ENCODE measurements at regions not wholly inside any gene's neighbourhood (a gene's known extent, or its start where the extent isn't known, plus 50 kb on each side); places are given as distances from the start of the nearest gene placed in this dataset.

GRCh38 chr10:126744571-126744970 is 74.1 kb upstream of the C10orf90 start:
- TF ChIP-seq EP300 (IDR thresholded peaks at IDR 0.05) (no peak), POLR2AphosphoS5 (IDR thresholded peaks at IDR 0.05) (no peak), POLR2A (IDR thresholded peaks at IDR 0.05) (no peak), CTCF (IDR thresholded peaks at IDR 0.05) (no peak)
- Histone ChIP-seq H3K27me3 (no peaks in the 10 kb centered on the region), H3K9me3 (no peaks in the 10 kb centered on the region), H3K27ac (no peak overlapping the region), H3K4me3 (no peak overlapping the region), H3K36me3 (no peaks in the 10 kb centered on the region), H3K4me1 (no peaks in the 10 kb centered on the region)
- DNase-seq = no peak
- 79 to 94% (median 89%) methylated on average over 1 of the region's 1 CpG for WGBS, 5 donors
- intact Hi-C loops (cut with DNase I; ENCODE audit: low total_unique reads) = loop anchor here (10.0 kb wide), 1 partner anchor 760 kb away; no protein-coding TSS in a partner anchor

- DNase-seq = peak; percentile 85 to 88
- no peaks in the 10 kb centered on the region for H3K9me3 ChIP-seq
- intact Hi-C loops (cut with DNase I; ENCODE audit: low total_unique reads) = loop anchor here (10.0 kb wide), 1 partner anchor 764 kb away; no protein-coding TSS in a partner anchor
- H3K4me1 ChIP-seq = no peaks in the 10 kb centered on the region
- no peak overlapping the region for H3K4me3 ChIP-seq
- WGBS, 5 donors = 12 to 37% (median 15%) methylated on average over 1 to 5 of the region's 5 CpGs
- no peaks in the 10 kb centered on the region for H3K36me3 ChIP-seq
- H3K27me3 ChIP-seq = no peaks in the 10 kb centered on the region
- no peak overlapping the region for H3K27ac ChIP-seq
- peak in 5 of 7 experiments; percentile 33 to 71 (median 57) for TF ChIP-seq CTCF (IDR thresholded peaks at IDR 0.05)
- TF ChIP-seq EP300 (IDR thresholded peaks at IDR 0.05) = no peak
These were observed 78.6 kb upstream of the C10orf90 start for GRCh38 chr10:126749015-126749655.

GRCh38 chr10:126754966-126755365 is 84.5 kb upstream of the C10orf90 start:
- no peak for TF ChIP-seq CTCF (IDR thresholded peaks at IDR 0.05)
- no peak for TF ChIP-seq POLR2A (IDR thresholded peaks at IDR 0.05)
- no peak for TF ChIP-seq EP300 (IDR thresholded peaks at IDR 0.05)
- TF ChIP-seq POLR2AphosphoS5 (IDR thresholded peaks at IDR 0.05) = no peak
- Histone ChIP-seq H3K27ac (no peak overlapping the region), H3K9me3 (peaks cover 0 to 6% (median 3%) of the 10 kb centered on the region in 4 donors), H3K36me3 (no peaks in the 10 kb centered on the region), H3K4me1 (no peaks in the 10 kb centered on the region), H3K27me3 (no peaks in the 10 kb centered on the region), H3K4me3 (no peak overlapping the region)
- no peak for DNase-seq
- intact Hi-C loops (cut with DNase I; ENCODE audit: low total_unique reads) = no loop called here
- WGBS, 5 donors = 71 to 95% (median 85%) methylated on average over 4 to 10 of the region's 10 CpGs

GRCh38 chr10:126758867-126759266 is 88.4 kb upstream of the C10orf90 start:
- TF ChIP-seq CTCF (IDR thresholded peaks at IDR 0.05) = no peak
- no peak for TF ChIP-seq EP300 (IDR thresholded peaks at IDR 0.05)
- no peak for TF ChIP-seq POLR2AphosphoS5 (IDR thresholded peaks at IDR 0.05)
- no peak for TF ChIP-seq POLR2A (IDR thresholded peaks at IDR 0.05)
- DNase-seq = no peak
- WGBS, 5 donors = 85 to 100% (median 96%) methylated on average over 1 of the region's 1 CpG
- peaks cover 0 to 14% (median 3%) of the 10 kb centered on the region in 4 donors for H3K9me3 ChIP-seq
- H3K36me3 ChIP-seq = no peaks in the 10 kb centered on the region
- H3K4me1 ChIP-seq = no peaks in the 10 kb centered on the region
- H3K4me3 ChIP-seq = no peak overlapping the region
- no peaks in the 10 kb centered on the region for H3K27me3 ChIP-seq
- intact Hi-C loops (cut with DNase I; ENCODE audit: low total_unique reads) = no loop called here
- no peak overlapping the region for H3K27ac ChIP-seq
